Subcutaneous abdominal adipose tissue (tissue), 5 donors: ENCODE measurements at regions not wholly inside any gene's neighbourhood (a gene's known extent, or its start where the extent isn't known, plus 50 kb on each side); places are given as distances from the start of the nearest gene placed in this dataset.

Experiments used
- H3K27ac ChIP-seq: one replicate; pipeline ENCODE4 v1.7.0; 2013; ENCODE audit warnings: low read depth, mild to moderate bottlenecking, inconsistent platforms, low read length, moderate library complexity
- H3K27me3 ChIP-seq, 5 donors: one replicate each; pipeline ENCODE4 v1.7.0; 2013; ENCODE audit warnings: low read length in 5 of 5, inconsistent platforms in 1 of 5; ENCODE audit not compliant: control insufficient read depth in 5 of 5, insufficient read depth in 4 of 5
- H3K36me3 ChIP-seq, 5 donors: one replicate each; pipeline ENCODE4 v1.7.0; 2013; ENCODE audit warnings: low read length in 5 of 5; ENCODE audit not compliant: control insufficient read depth in 5 of 5, insufficient read depth in 5 of 5
- H3K4me1 ChIP-seq, 5 donors: one replicate each; pipeline ENCODE4 v1.7.0; 2013; ENCODE audit warnings: low read length in 5 of 5, mild to moderate bottlenecking in 3 of 5, moderate library complexity in 1 of 5; ENCODE audit not compliant: control insufficient read depth in 5 of 5, insufficient read depth in 5 of 5
- H3K4me3 ChIP-seq, 5 donors: one replicate each; pipeline ENCODE4 v1.7.0; 2013; ENCODE audit warnings: low read length in 5 of 5, low read depth in 1 of 5
- H3K9ac ChIP-seq, 5 donors: one replicate each; pipeline ENCODE4 v1.7.0; 2013; ENCODE audit warnings: low read length in 5 of 5, mild to moderate bottlenecking in 4 of 5, moderate library complexity in 3 of 5
- H3K9me3 ChIP-seq, 5 donors: one replicate each; pipeline ENCODE4 v1.7.0; 2013; ENCODE audit warnings: low read length in 5 of 5; ENCODE audit not compliant: control insufficient read depth in 5 of 5
- donor health status: healthy.
- donor health status: healthy.
- donor health status: healthy.
- donor health status: healthy.
- donor health status: healthy.

- H3K27me3 ChIP-seq = no peaks in the 10 kb centered on the region
- no peak overlapping the region for H3K4me3 ChIP-seq
- H3K9ac ChIP-seq = no peak overlapping the region
- H3K4me1 ChIP-seq = peaks cover 11 to 21% (median 17%) of the 10 kb centered on the region in 5 donors
- no peak overlapping the region for H3K27ac ChIP-seq
- H3K9me3 ChIP-seq = peaks cover 0 to 5% (median 3%) of the 10 kb centered on the region in 5 donors
- no peaks in the 10 kb centered on the region for H3K36me3 ChIP-seq
Observed at GRCh38 chr6:22045261-22045912, 251.4 kb downstream of the PRL start.

- Histone ChIP-seq H3K9me3 (no peaks in the 10 kb centered on the region), H3K9ac (no peak overlapping the region), H3K27ac (no peak overlapping the region), H3K27me3 (no peaks in the 10 kb centered on the region), H3K4me3 (no peak overlapping the region), H3K4me1 (peaks cover 0 to 3% (median 0%) of the 10 kb centered on the region in 5 donors), H3K36me3 (no peaks in the 10 kb centered on the region)
Observed at GRCh38 chr6:22049002-22049401, 247.8 kb downstream of the PRL start.

DNA sequence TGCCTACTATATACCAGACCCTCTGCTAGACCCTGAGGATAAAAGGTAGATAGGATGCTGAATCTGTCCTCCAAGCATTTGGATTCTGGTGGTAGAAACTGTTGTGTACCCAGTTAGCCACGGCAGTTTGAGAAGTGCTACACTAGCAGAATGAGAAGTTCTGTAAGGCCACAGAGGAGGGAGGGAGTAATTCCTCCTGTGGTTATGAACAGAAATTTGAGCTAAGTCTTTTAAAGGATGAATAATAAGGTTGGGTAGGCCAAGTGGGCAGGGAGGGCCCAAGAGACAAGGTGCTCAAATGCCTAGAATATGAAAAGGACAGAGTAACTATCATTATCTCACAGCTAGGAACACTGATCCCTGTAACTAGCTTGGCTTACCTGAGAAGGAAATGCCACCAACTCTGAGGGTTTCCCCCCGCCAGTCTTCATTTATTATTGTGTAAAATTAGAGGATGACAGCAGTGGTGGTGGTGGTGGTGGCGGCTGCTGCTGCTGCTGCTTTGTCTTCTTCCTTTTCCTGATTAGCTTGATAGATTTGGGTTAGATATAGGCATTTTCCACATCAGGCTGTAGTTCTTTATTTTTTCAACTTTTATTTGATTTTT, 243.3 kb downstream of the PRL start:
- Histone ChIP-seq H3K4me1 (peaks cover 0 to 12% (median 9%) of the 10 kb centered on the region in 5 donors), H3K9me3 (no peaks in the 10 kb centered on the region), H3K36me3 (no peaks in the 10 kb centered on the region), H3K4me3 (no peak overlapping the region), H3K27me3 (no peaks in the 10 kb centered on the region), H3K27ac (no peak overlapping the region), H3K9ac (no peak overlapping the region)

GRCh38 chr6:22056398-22056797, 240.4 kb downstream of the PRL start:
- H3K27me3 ChIP-seq = no peaks in the 10 kb centered on the region
- peak overlapping the region; percentile 21 for H3K27ac ChIP-seq
- H3K4me3 ChIP-seq = no peak overlapping the region
- H3K9ac ChIP-seq = no peak overlapping the region
- H3K36me3 ChIP-seq = no peaks in the 10 kb centered on the region
- H3K4me1 ChIP-seq = peaks cover 0 to 12% (median 9%) of the 10 kb centered on the region in 5 donors
- no peaks in the 10 kb centered on the region for H3K9me3 ChIP-seq

- Histone ChIP-seq H3K9me3 (no peaks in the 10 kb centered on the region), H3K27ac (no peak overlapping the region), H3K27me3 (no peaks in the 10 kb centered on the region), H3K36me3 (no peaks in the 10 kb centered on the region), H3K4me1 (peaks cover 0 to 15% (median 9%) of the 10 kb centered on the region in 5 donors), H3K9ac (no peak overlapping the region), H3K4me3 (no peak overlapping the region)
Observed at GRCh38 chr6:22057962-22058361, 238.9 kb downstream of the PRL start.

- Histone ChIP-seq H3K9me3 (no peaks in the 10 kb centered on the region), H3K36me3 (no peaks in the 10 kb centered on the region), H3K27me3 (no peaks in the 10 kb centered on the region), H3K4me1 (peaks cover 0 to 20% (median 14%) of the 10 kb centered on the region in 5 donors), H3K27ac (no peak overlapping the region), H3K4me3 (no peak overlapping the region), H3K9ac (no peak overlapping the region)
Observed at GRCh38 chr6:22059126-22059525, 237.7 kb downstream of the PRL start.

DNA sequence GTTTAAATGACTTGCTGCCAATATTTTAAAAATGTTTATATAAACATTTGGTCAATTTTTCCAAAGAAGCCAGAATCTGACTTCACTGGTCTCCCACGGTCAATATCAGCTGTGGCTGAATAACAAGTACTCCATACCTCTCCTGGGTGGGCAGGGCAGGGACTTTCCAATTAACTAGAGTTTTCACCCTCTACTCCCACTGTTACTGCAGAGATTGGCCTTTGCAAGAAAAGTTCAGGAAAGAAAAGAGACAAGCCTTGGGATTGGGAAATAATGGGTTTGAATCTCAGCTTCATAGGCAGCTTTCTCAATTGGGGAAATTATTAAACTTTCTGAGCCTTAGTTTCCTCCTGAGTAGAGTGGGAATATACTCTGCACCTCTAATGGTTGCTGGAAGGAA, 236.9 kb downstream of the PRL start:
- Histone ChIP-seq H3K9me3 (no peaks in the 10 kb centered on the region), H3K9ac (no peak overlapping the region), H3K27ac (no peak overlapping the region), H3K4me3 (no peak overlapping the region), H3K27me3 (no peaks in the 10 kb centered on the region), H3K4me1 (peaks cover 0 to 20% (median 14%) of the 10 kb centered on the region in 5 donors), H3K36me3 (no peaks in the 10 kb centered on the region)

DNA sequence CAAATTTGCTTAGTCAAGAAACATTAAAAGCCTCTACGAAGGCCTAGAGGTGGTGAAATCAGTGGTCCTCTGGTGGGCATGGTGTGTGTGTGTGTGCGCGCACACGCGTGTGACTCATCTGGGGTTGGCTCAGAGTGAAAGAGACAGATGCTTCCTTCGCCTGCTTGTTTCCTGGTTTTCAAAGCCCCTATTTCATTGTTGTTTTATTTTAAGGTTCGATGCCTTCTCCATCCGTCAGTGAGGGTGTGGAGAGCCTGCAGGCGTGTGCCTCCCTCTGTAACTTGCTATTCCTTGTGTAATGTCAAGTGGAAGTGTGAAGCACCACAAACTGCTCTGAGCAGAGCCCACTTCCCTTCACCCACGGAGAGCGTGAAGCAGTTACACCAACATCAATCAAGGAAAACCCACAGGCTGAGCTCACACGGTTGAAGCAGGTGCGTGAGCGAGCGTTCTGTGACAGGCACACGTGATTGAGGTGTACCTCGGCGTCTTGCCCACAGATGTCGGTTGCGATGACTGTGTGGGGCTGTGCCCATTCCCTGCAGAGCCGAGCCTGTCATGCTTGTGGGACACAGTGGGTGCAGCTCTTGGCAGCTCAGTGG, 233.9 kb downstream of the PRL start:
- Histone ChIP-seq H3K4me3 (peak overlapping the region in 2 of 5 donors; percentile 4 to 23), H3K9me3 (no peaks in the 10 kb centered on the region), H3K9ac (no peak overlapping the region), H3K27me3 (no peaks in the 10 kb centered on the region), H3K27ac (no peak overlapping the region), H3K4me1 (peaks cover 6 to 21% (median 7%) of the 10 kb centered on the region in 5 donors), H3K36me3 (no peaks in the 10 kb centered on the region)

GRCh38 chr6:22064558-22064957, 232.3 kb downstream of the PRL start:
- H3K4me3 ChIP-seq = no peak overlapping the region
- no peaks in the 10 kb centered on the region for H3K27me3 ChIP-seq
- H3K9ac ChIP-seq = no peak overlapping the region
- H3K9me3 ChIP-seq = no peaks in the 10 kb centered on the region
- no peak overlapping the region for H3K27ac ChIP-seq
- H3K4me1 ChIP-seq = peaks cover 6 to 21% (median 7%) of the 10 kb centered on the region in 5 donors
- H3K36me3 ChIP-seq = no peaks in the 10 kb centered on the region

DNA sequence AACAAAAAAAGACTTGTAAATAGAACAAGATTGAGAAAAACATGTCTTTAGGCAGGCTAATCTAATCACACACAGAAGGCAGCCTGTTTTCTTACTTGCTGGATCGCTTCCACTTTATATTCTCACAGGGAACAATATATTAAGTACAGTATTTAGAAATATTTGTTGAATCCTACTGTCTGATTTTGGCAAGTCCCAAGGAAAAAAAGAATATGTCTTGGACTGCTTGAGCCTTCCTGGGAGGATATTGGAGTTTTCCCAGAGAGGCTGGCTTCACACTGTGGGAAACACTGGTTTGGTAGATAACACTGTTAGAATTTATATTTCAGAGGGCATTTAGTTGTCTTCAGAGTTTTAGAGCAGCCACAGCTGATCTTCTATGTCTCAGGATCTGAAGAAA, 229.7 kb downstream of the PRL start:
- H3K4me3 ChIP-seq = no peak overlapping the region
- peak overlapping the region in 2 of 5 donors; percentile 11 to 40 for H3K9ac ChIP-seq
- H3K27me3 ChIP-seq = no peaks in the 10 kb centered on the region
- H3K4me1 ChIP-seq = peaks cover 6 to 32% (median 16%) of the 10 kb centered on the region in 5 donors
- H3K36me3 ChIP-seq = no peaks in the 10 kb centered on the region
- no peak overlapping the region for H3K27ac ChIP-seq
- H3K9me3 ChIP-seq = no peaks in the 10 kb centered on the region
